NCI-H226 (cell line): ENCODE measurements at regions not wholly inside any gene's neighbourhood (a gene's known extent, or its start where the extent isn't known, plus 50 kb on each side); places are given as distances from the start of the nearest gene placed in this dataset.

Source experiments
- DNase-seq: peaks from one replicate; pipeline ENCODE4 v3.0.0-alpha.2; 2015

- no peak for DNase-seq
These were observed 252.1 kb downstream of the TMX3 start for GRCh38 chr18:68462766-68463165.

DNA sequence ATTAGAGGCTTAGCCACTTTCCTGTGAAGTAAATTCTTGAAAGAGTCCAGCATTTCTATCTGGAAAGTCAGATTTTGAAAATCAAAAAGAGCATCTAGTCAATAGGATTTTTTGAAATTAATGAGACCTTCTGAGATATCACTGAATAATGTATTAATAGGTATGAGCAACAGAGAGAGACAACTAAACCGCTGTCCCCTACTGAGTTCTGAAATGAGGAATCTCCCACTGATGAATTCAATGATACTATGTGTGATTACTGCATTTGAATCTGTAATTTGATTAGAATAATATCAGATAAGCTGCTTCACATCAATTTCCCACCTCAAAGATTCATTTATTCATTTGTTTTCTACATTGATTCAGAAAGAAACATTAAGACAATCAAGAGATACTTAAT, 252.8 kb downstream of the TMX3 start:
- no peak for DNase-seq

GRCh38 chr18:68461481-68462018, 253.4 kb downstream of the TMX3 start:
- no peak for DNase-seq

DNA sequence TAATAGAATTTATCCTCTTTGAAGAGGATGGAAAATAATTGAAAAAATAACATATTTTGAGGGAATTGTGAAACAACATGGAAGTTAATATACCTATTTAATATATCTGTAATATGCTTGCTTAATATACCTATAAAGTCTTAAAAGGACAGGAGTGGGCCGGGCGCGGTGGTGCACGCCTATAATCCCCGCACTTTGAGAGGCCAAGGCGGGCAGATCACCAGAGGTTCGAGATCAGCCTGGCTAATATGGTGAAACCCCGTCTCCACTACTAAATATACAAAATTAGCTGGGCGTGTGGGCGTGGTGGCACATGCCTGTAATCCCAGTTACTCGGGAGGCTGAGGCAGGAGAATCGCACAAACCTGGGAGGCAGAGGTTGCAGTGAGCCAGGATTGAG, 254.9 kb downstream of the TMX3 start:
- no peak for DNase-seq

- DNase-seq, result no peak
These were observed 257.9 kb downstream of the TMX3 start for GRCh38 chr18:68456985-68457384.

GRCh38 chr18:68455229-68455603, 259.7 kb downstream of the TMX3 start:
- no peak for DNase-seq

GRCh38 chr18:68454511-68455228, 260.2 kb downstream of the TMX3 start:
- peak; percentile 75 for DNase-seq

DNA sequence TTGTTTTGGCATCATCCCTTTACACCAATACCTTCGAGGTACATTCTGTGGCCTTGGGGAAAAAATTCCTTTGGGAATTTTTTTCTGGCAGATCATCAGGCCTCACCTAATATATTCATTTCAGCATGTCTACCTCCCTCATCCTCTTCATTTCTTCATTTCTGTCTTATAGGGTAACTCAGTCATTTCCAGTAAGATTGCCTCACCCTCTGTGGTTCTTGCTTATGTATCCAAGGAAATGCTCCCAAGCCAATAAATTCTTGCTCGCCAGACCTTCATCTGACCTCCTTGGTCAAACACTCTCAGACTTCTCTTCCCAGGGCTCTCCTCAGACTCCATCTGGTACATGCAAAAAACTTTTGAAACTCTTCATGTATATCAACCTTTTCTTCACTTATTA, 265.6 kb downstream of the TMX3 start:
- DNase-seq, result peak; percentile 82

GRCh38 chr18:68448736-68449135, 266.2 kb downstream of the TMX3 start:
- DNase-seq, result peak; percentile 77

- peak; percentile 2 for DNase-seq
These were observed 267.6 kb downstream of the TMX3 start for GRCh38 chr18:68447286-68447685.

GRCh38 chr18:68445668-68446426, 269.1 kb downstream of the TMX3 start:
- DNase-seq, result no peak

GRCh38 chr18:68445136-68445535, 269.8 kb downstream of the TMX3 start:
- no peak for DNase-seq

DNA sequence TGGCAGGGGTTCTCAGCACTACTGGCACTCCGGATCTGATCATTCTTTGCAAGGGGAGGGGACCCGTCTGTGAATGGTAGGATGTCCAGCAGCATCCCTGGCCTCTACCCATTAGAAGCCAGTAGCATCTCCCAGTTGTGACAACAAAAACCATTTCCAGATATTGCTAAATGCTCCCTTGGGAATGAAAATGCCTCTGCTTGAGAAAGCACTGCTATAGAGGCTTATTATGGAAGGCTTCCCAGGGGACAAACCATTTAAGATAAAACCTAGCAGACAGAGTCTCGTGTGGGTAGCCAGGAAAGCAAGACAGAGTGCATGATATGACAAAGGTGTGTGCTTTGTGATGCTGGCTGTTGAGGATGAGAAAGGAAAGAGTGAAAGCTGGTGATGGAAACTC, 273.7 kb downstream of the TMX3 start:
- DNase-seq, result no peak

DNA sequence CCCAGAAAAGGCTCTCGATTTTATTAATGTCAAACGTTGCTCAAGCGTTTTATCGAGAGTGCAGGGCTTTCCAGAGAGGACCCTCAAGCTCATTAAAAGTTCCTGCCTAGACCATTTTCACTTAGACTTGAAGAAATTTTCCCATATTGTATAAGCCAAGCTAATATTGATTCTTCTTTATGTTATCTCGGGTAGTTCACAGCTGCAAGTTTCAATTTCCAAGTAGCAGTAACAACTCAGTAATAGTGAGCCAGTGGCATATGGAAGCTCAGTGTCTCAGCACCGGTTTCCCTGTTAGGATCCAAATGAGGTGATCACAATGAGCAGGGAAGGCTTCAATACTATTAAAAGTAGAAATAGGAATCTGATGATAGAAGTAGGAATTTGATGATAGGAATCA, 274.5 kb downstream of the TMX3 start:
- DNase-seq, result no peak

DNA sequence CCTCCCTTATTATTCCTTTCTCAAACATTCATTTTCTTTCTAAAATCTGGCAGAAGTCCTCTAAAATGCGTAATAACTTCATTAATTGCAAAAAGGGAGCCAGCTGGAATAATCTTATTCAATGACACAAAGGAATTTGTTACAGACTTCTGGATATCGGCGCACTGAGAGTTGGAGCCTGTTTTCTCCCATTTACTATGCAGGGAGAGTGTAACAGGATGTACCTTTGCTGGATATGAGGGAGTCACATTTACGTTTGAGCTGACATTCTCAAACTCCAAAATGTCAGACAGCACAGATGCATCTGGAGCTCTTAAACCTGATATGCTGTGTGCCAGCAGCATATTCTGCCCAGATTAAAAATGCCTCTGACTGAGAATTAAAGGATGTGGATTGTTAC, 275.3 kb downstream of the TMX3 start:
- DNase-seq, result no peak

DNA sequence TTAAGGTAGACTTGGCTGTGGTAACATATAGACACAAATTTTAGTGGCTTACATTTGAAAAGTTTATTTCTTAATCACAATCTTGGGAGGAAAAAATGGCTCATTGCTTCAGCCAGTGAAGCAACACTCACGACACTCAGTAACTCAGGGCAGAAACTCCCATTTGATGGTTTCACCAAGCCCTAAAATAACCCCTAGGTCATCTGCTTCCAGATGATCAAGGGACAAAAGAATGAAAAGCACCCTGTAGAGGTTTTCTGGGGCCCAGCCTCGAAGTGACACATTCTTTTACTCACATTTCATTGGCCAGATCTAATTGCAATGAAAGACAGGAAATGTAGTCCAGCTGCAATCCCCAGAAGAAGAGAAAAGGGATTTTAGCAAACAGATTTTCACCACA, 275.9 kb downstream of the TMX3 start:
- DNase-seq, result no peak

DNA sequence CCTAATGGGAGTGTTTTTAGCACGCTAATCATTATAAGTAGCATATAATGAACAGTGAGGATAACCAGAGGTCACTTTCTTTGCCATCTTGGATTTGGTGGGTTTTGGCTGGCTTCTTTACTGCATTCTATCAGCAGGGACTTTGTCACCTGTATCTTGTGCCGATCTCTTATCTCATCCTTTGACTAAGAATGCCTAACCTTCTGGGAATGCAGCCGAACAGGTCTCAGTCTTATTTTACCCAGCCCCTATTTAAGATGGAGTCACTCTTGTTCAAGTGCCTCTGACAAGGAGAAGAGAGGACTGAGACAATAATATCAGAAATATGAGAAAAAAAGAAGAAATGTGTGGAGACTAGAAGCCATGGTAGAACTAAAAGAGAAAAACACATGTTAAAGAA, 276.4 kb downstream of the TMX3 start:
- DNase-seq, result no peak

- DNase-seq, result peak; percentile 37
These were observed 278.4 kb downstream of the TMX3 start for GRCh38 chr18:68436485-68436884.

DNA sequence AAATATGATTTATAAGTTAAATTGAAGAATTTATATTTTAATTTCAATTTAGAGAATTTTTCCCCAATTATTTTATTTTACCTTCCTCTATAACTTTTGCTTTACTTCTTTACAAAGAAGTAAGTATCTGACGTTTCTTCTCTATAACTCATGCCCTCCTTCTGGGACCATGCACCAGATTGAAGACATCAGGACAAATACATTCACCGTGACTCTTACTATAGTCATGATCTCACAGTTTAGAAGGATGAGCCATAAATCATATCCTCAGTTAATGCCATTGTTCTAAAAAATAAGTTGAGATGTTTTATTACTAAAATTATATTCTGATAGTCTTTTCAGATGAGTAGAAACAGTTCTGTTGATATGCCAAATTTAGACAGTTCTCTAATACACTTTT, 279.3 kb downstream of the TMX3 start:
- no peak for DNase-seq

DNA sequence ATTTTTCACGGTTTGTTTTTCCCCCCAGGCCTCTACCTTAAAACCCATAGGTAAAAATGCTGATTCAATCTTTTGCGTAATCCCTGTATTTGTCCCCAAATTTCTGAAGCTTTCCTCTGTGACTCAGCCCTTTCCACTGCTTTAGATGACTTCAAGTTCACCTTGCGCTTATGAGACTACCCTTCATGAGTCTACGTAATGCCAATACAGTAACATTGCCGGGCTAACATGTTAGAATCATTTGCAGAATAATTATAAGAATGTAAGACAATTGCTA, 283.0 kb downstream of the TMX3 start:
- DNase-seq, result no peak

DNA sequence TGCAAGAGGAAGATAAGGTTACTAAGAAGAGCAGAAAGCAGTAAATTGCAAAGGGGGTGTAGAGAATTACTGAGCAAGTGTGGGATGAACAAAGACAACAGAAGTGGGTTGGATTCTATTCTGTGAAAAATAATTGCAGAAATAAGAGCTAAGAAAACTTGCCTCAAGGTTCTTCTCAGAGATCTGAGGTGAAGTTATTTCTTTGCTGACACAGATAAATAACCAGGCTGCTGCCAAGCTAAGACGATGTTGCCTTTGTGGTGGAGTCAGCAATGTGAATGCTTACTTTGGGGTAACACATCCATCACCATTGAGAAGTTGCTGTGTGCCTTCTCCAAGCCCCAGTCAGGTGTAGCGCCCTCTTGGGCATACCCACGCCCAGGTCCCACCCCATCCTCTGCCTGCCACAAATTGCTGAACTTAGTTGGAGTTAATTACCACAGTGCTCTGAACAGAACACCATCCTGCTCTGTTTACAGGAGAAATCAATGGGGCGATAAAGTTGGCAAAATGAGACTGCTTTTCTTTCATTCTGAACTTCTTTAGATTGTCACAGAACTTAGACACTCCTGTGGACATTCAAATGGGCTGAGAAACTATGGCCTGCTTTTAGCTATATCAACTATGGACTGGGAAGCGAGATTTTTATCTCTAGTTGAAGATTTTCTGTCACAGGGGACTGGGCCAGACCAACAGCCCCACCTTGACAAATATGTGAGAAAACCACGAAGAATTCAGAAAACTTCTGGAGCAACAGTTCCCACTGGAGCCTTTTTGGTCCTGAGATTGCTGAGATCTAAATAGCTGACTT, 283.6 kb downstream of the TMX3 start:
- peak; percentile 36 for DNase-seq

DNA sequence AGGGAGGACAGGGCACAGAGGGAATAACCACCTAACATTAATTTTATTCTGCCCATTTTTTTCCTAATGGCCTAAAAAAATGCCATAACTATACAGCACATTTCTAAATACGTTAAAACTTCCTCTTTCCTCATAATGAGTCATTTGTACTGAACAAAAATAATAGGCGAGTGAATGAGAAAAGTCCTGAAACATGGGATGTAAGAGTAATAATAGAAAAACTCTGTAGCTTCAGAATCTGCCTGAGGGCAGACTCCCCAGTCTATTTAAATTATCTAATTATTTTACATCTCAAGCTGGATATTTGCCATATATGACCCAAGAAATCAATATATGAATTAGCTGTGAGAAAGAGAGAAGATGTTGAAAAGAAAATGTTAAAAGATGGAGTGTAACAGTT, 285.1 kb downstream of the TMX3 start:
- peak; percentile 3 for DNase-seq

GRCh38 chr18:68429111-68429510, 285.8 kb downstream of the TMX3 start:
- no peak for DNase-seq

DNA sequence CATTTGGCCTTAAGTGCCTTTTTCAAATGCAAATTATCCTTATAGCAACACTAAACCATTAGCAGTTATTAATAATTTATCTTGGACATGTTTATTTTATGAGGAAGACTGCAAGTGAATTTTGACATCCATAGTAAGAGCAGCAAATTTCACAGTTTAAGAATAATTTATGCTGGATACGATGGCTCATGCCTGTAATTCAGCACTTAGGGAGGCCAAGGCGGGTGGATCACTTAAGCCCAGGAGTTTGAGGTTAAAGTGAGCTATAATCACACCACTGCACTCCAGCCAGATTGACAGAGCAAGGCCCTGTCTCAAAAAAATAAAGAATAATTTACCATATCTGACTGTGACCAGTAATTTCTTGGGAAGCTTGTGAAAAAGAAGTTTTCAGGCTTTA, 286.2 kb downstream of the TMX3 start:
- no peak for DNase-seq
